Stomach (tissue), 8 donors: ENCODE measurements at regions not wholly inside any gene's neighbourhood (a gene's known extent, or its start where the extent isn't known, plus 50 kb on each side); places are given as distances from the start of the nearest gene placed in this dataset.

Experiments
- DNase-seq, 2 donors: peaks; one replicate each; pipeline versions ENCODE4 v3.0.0 to v3.0.0-alpha.2; 2013 to 2019
- H3K27ac ChIP-seq, 5 donors: fragments of 200-600 bp in 4 of 5; sonication (generic) in 4 of 5; one replicate each; pipeline ENCODE4 v1.5.1; 2013 to 2019; ENCODE audit warnings: mild to moderate bottlenecking in 1 of 5, moderate library complexity in 1 of 5
- H3K27me3 ChIP-seq, 3 donors: fragments of 200-600 bp; sonication (generic); one replicate each; pipeline ENCODE4 v1.5.1; 2017 to 2019; ENCODE audit warnings: mixed run types in 1 of 3
- H3K36me3 ChIP-seq, 4 donors: fragments of 200-600 bp; sonication (generic); 1 replicate in 3 of 4; 2 replicates in 1 of 4; pipeline ENCODE4 v1.5.1; 2016 to 2019
- H3K4me1 ChIP-seq, 4 donors: fragments of 200-600 bp; sonication (generic); one replicate each; pipeline ENCODE4 v1.5.1; 2016 to 2019
- H3K4me3 ChIP-seq, 4 donors: fragments of 200-600 bp; sonication (generic) in 3 of 4; one replicate each; pipeline ENCODE4 v1.5.1; 2016 to 2019; ENCODE audit warnings: mild to moderate bottlenecking in 1 of 4
- H3K9me3 ChIP-seq, 4 donors: fragments of 200-600 bp; sonication (generic); one replicate each; pipeline ENCODE4 v1.5.1; 2016 to 2019
- CTCF ChIP-seq, 7 experiments: fragments of 450-650 bp in 4 of 7; fragments of 200-600 bp in 3 of 7; sonication (generic) in 3 of 7; IDR thresholded peaks; one replicate each; pipeline ENCODE4 v1.5.1; 2016 to 2019; ENCODE audit warnings: antibody characterized with exemption in 7 of 7, control low read depth in 2 of 7, mild to moderate bottlenecking in 1 of 7
- EP300 ChIP-seq: sonication (generic); formaldehyde crosslinking; IDR thresholded peaks from one replicate; pipeline ENCODE4 v1.6.1; 2017; ENCODE audit warnings: antibody characterized with exemption
- POLR2A ChIP-seq, 4 donors: fragments of 450-650 bp; IDR thresholded peaks; one replicate each; pipeline ENCODE4 v1.6.1; 2016; ENCODE audit warnings: antibody characterized with exemption in 4 of 4, control low read depth in 2 of 4, mild to moderate bottlenecking in 1 of 4, moderate library complexity in 1 of 4
- POLR2AphosphoS5 ChIP-seq, 3 donors: sonication (generic); formaldehyde crosslinking; IDR thresholded peaks; one replicate each; pipeline ENCODE4 v1.6.1; 2016; ENCODE audit warnings: antibody characterized with exemption in 3 of 3
- WGBS, 5 donors: extraction: QIAGEN DNeasy Blood & Tissue Kit in 3 of 5; methylation state at CpG; one replicate each; pipeline versions ENCODE4 v1.1.5 to v1.1.7; 2013 to 2018; 5-methylcytosine and 5-hydroxymethylcytosine counted together
- intact Hi-C: fragments of 100-400 bp; cut with DNase I; formaldehyde crosslinking; loops from one replicate; pipeline ENCODE4 v1.15.1; 2023; ENCODE audit warnings: low total_unique reads
- donor health status: healthy with polysubstance abuse.
- donor health status: Bipolar disorder and iron deficiency.
- donor health status: healthy.

GRCh38 chrX:7263961-7264360 lies 116.0 kb upstream of the PUDP start:
- Histone ChIP-seq H3K27me3 (no peaks in the 10 kb centered on the region), H3K4me1 (peaks cover 0 to 7% (median 0%) of the 10 kb centered on the region in 4 donors), H3K4me3 (no peak overlapping the region), H3K27ac (no peak overlapping the region), H3K9me3 (no peaks in the 10 kb centered on the region), H3K36me3 (peaks cover 0 to 17% (median 9%) of the 10 kb centered on the region in 4 donors)
- intact Hi-C loops: no loop called here
- no peak for DNase-seq
- no peak for TF ChIP-seq POLR2AphosphoS5 (IDR thresholded peaks at IDR 0.05)
- TF ChIP-seq POLR2A (IDR thresholded peaks at IDR 0.05): no peak
- TF ChIP-seq CTCF (IDR thresholded peaks at IDR 0.05): no peak
- TF ChIP-seq EP300: no peak
- WGBS, 5 donors: 65 to 88% (median 71%) methylated on average over 3 of the region's 3 CpGs

GRCh38 chrX:7263330-7263729 lies 115.4 kb upstream of the PUDP start:
- intact Hi-C loops: no loop called here
- peaks cover 0 to 20% (median 14%) of the 10 kb centered on the region in 4 donors for H3K36me3 ChIP-seq
- peak in 1 of 2 donors; percentile 19 for DNase-seq
- H3K4me3 ChIP-seq: no peak overlapping the region
- H3K9me3 ChIP-seq: no peaks in the 10 kb centered on the region
- TF ChIP-seq CTCF (IDR thresholded peaks at IDR 0.05) (no peak), EP300 (no peak), POLR2A (IDR thresholded peaks at IDR 0.05) (no peak), POLR2AphosphoS5 (IDR thresholded peaks at IDR 0.05) (no peak)
- WGBS, 5 donors: 41 to 66% (median 63%) methylated on average over 5 of the region's 5 CpGs
- H3K27ac ChIP-seq: no peak overlapping the region
- peaks cover 0 to 7% (median 0%) of the 10 kb centered on the region in 4 donors for H3K4me1 ChIP-seq
- H3K27me3 ChIP-seq: no peaks in the 10 kb centered on the region

GRCh38 chrX:7262551-7262950 lies 114.6 kb upstream of the PUDP start:
- DNase-seq: peak in 1 of 2 donors; percentile 15
- intact Hi-C loops: no loop called here
- Histone ChIP-seq H3K36me3 (peaks cover 0 to 22% (median 14%) of the 10 kb centered on the region in 4 donors), H3K4me1 (peaks cover 0 to 7% (median 0%) of the 10 kb centered on the region in 4 donors), H3K9me3 (no peaks in the 10 kb centered on the region), H3K27me3 (no peaks in the 10 kb centered on the region), H3K4me3 (no peak overlapping the region), H3K27ac (no peak overlapping the region)
- no peak for TF ChIP-seq POLR2A (IDR thresholded peaks at IDR 0.05)
- no peak for TF ChIP-seq POLR2AphosphoS5 (IDR thresholded peaks at IDR 0.05)
- no peak for TF ChIP-seq CTCF (IDR thresholded peaks at IDR 0.05)
- TF ChIP-seq EP300: no peak

GRCh38 chrX:7261672-7262332 lies 113.8 kb upstream of the PUDP start:
- H3K27me3 ChIP-seq: no peaks in the 10 kb centered on the region
- peaks cover 0 to 26% (median 20%) of the 10 kb centered on the region in 4 donors for H3K36me3 ChIP-seq
- 76 to 87% (median 77%) methylated on average over 5 of the region's 5 CpGs for WGBS, 5 donors
- no peaks in the 10 kb centered on the region for H3K9me3 ChIP-seq
- H3K27ac ChIP-seq: no peak overlapping the region
- DNase-seq: no peak
- peaks cover 0 to 7% (median 0%) of the 10 kb centered on the region in 4 donors for H3K4me1 ChIP-seq
- intact Hi-C loops: no loop called here
- H3K4me3 ChIP-seq: no peak overlapping the region
- TF ChIP-seq EP300 (no peak), CTCF (IDR thresholded peaks at IDR 0.05) (no peak), POLR2AphosphoS5 (IDR thresholded peaks at IDR 0.05) (no peak), POLR2A (IDR thresholded peaks at IDR 0.05) (no peak)
